K562 (cell line): ENCODE measurements at regions not wholly inside any gene's neighbourhood (a gene's known extent, or its start where the extent isn't known, plus 50 kb on each side); places are given as distances from the start of the nearest gene placed in this dataset.

Source experiments
- CTCF ChIP-seq, 3 experiments: IDR thresholded peaks in 2 of 3; conservative IDR thresholded peaks in 1 of 3; 2 replicates each; pipeline ENCODE4 v1.5.1; 2011 to 2012; ENCODE audit warnings: low read length in 3 of 3, mild to moderate bottlenecking in 3 of 3, control low read depth in 2 of 3, improper control_type of control experiment in 1 of 3, inconsistent platforms in 1 of 3, low read depth in 1 of 3, mixed read lengths in 1 of 3, moderate library complexity in 1 of 3; ENCODE audit not compliant: insufficient read depth in 2 of 3
- EWSR1 ChIP-seq: fragments of 450-650 bp; IDR thresholded peaks from 2 replicates; pipeline ENCODE4 v1.6.1; 2018; ENCODE audit warnings: borderline replicate concordance, mild to moderate bottlenecking, low read depth, moderate library complexity; ENCODE audit not compliant: partially characterized antibody
- NONO ChIP-seq, 2 experiments: fragments of 200-400 bp in 1 of 2; fragments of 450-650 bp in 1 of 2; formaldehyde crosslinking in 1 of 2; IDR thresholded peaks; 2 replicates each; pipeline ENCODE4 v1.6.1; 2017; ENCODE audit warnings: low read depth in 2 of 2, mild to moderate bottlenecking in 2 of 2, moderate library complexity in 2 of 2, low read length in 1 of 2
- NR2C1 ChIP-seq, 2 experiments: fragments of 450-650 bp; IDR thresholded peaks; 2 replicates each; pipeline ENCODE4 v1.6.1; 2017; ENCODE audit warnings: mild to moderate bottlenecking in 2 of 2, antibody characterized with exemption in 1 of 2, inconsistent platforms in 1 of 2, missing compliant biosample characterization in 1 of 2, missing genetic modification characterization in 1 of 2
- POLR2A ChIP-seq: fragments of 450-650 bp; conservative IDR thresholded peaks from 2 replicates; pipeline ENCODE4 v1.6.1; 2016
- PREB ChIP-seq: sonication (generic); formaldehyde crosslinking; IDR thresholded peaks from 2 replicates; pipeline ENCODE4 v1.8.1; 2023; ENCODE audit warnings: mild to moderate bottlenecking, missing genetic modification reagents
- TBL1XR1 ChIP-seq, 2 experiments: IDR thresholded peaks; 2 replicates each; pipeline ENCODE4 v1.6.1; 2012; ENCODE audit warnings: improper control_type of control experiment in 2 of 2, low read length in 2 of 2, mild to moderate bottlenecking in 1 of 2
- ZNF263 ChIP-seq: sonication (generic); formaldehyde crosslinking; IDR thresholded peaks from 2 replicates; pipeline ENCODE4 v1.8.0; 2022; ENCODE audit warnings: mild to moderate bottlenecking, missing genetic modification reagents, borderline replicate concordance
- ZNF707 ChIP-seq: fragments of 250-450 bp; sonication (Bioruptor Pico); conservative IDR thresholded peaks from 2 replicates; pipeline ENCODE4 v1.8.0; 2022; ENCODE audit warnings: inconsistent platforms, mild to moderate bottlenecking, moderate library complexity

GRCh38 chr12:30164382-30165318 lies 380.9 kb upstream of the TMTC1 start:
- TF ChIP-seq CTCF (IDR thresholded peaks at IDR 0.05 in 2 of 3, conservative IDR thresholded peaks at IDR 0.05 in 1 of 3; ENCODE audit: insufficient read depth in 2 of 3, low read depth in 1 of 3, low read length in 3 of 3) = no peak
- no peak for TF ChIP-seq ZNF263 (CRISPR knock-in tag)
- no peak for TF ChIP-seq NR2C1 (IDR thresholded peaks at IDR 0.05)
- TF ChIP-seq NR2C1 (tag; IDR thresholded peaks at IDR 0.05) = no peak
- TF ChIP-seq TBL1XR1 (IDR thresholded peaks at IDR 0.05; ENCODE audit: low read length in 2 of 2) = no peak
- no peak for TF ChIP-seq NONO (IDR thresholded peaks at IDR 0.05; ENCODE audit: low read depth in 2 of 2, low read length in 1 of 2)
- no peak for TF ChIP-seq ZNF707 (CRISPR knock-in tag)
- no peak for TF ChIP-seq EWSR1
- TF ChIP-seq POLR2A = no peak
- no peak for TF ChIP-seq PREB (CRISPR knock-in tag)
